GM12872 (cell line): ENCODE measurements at regions not wholly inside any gene's neighbourhood (a gene's known extent, or its start where the extent isn't known, plus 50 kb on each side); places are given as distances from the start of the nearest gene placed in this dataset.

Experiments used
- CTCF ChIP-seq: IDR thresholded peaks from 3 replicates; pipeline ENCODE4 v1.5.1; 2011; ENCODE audit warnings: low read depth, mild to moderate bottlenecking, low read length, moderate library complexity; ENCODE audit not compliant: insufficient read depth

DNA sequence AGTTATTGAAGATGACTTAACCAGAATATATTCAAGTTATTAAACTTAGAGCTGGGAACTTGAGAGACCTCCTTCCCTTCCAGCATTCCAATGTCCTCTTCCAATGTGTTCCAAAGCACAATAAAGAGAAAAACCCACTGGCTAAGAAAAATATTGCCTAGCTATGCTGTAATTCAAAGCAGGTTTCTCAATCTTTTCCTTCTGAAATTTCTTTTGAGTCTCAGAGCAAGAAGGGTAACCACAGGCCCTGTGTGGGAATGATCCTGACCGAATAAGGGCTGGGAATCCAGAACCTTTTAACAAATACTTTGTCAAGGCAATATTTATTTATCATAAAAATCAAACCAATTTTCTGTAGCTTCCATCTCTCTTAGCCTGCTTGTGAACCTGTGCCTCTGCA, 150.7 kb upstream of the SFRP2 start:
- no peak for TF ChIP-seq CTCF

DNA sequence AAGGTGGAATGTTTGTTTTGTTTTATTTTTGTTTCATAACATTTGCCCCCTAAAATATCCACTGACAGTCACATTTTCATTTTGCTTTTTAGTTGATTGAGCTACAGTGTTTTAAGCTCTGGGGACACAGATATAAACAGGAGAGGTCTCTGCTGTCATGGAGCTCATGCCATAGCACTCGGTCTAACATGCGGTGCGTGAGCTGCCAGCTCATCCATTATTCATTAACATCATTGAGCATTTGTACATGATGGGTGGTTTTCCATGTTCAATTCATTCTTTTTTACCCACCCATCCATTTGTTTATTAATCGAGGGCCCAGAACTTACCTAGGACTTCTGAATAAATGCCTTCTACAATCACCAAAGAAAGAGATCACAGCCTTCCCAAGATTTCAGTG, 150.1 kb upstream of the SFRP2 start:
- TF ChIP-seq CTCF, result no peak

GRCh38 chr4:153937289-153937688, 148.4 kb upstream of the SFRP2 start:
- TF ChIP-seq CTCF, result no peak

DNA sequence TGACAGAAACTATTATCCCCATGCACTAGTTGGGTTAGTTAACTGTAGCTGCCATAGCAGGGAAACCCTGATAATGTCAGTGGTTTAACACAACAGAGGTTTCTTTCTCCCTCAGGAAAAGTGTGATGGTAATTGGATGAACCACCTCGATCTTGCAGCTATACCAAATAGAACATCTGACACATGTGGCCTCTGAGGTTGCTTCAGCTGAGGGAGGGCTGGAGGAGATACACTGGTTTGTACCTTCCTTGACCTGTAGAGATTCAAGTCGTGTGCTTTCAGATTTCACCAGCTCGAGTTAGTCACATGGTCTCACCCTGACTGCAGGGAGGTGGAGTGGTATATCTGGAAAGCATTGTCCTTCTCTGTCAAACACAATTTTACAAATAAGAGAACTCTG, 147.2 kb upstream of the SFRP2 start:
- TF ChIP-seq CTCF, result no peak

GRCh38 chr4:153934688-153935017, 145.8 kb upstream of the SFRP2 start:
- TF ChIP-seq CTCF, result no peak

- no peak for TF ChIP-seq CTCF
Observed at GRCh38 chr4:153933915-153934687, 145.2 kb upstream of the SFRP2 start.

DNA sequence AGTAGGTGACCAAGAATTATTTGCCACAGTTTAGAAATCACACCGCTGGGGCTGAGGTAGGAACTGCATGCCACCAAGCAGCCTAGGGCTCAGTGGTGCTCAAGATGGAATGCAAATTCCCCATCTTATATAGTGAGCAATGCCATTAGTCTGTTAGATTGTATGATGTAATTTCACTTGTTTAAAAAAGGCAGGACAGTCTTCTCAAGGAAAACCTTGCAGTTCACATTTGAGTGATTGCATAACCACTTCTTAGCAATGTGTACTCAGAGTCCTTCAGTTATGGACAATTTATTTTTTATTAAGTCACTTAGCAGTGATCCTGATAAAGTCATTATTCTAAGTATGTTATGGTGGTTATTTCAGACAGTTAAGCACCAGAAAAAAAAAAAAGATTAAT, 142.9 kb upstream of the SFRP2 start:
- TF ChIP-seq CTCF, result no peak

- no peak for TF ChIP-seq CTCF
Observed at GRCh38 chr4:153929675-153930074, 140.8 kb upstream of the SFRP2 start.
